ENCODE measurements at regions not wholly inside any gene's neighbourhood (a gene's known extent, or its start where the extent isn't known, plus 50 kb on each side); places are given as distances from the start of the nearest gene placed in this dataset.

DNA sequence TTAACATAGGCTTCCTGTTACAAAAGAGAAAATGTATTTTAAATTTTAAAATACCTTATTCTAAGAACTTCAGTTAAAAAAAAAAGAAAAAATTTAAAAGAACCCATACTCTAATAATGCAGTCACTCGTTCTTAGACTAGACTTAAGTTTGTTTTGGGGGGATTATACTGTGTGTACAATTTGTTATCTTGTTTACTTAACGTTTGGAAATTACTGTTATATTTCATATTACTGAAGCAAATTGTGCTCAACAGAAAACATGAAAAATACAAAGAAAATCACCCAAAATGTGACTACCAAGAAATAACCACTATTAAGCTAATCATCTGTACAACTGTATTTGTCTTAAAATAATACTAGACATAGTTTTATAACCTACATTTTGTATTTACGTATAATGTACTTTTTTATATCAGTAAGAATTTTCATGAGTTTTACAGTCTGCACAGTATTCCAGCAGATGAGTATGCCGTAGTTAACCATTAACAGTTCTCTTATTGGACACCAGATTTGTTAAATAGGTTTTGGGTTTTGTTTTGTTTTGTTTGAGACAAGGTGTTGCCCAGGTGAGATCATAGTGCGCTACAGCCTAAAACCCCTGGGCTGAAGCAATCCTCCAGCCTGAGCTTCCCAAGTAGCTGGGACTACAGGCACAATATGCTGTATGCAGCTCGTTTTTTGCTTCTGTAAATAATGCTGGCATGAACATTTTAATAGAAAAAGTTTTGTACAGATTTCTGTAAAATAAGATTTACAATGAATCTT lies 88.8 kb upstream of the CHD2 start:
- H3K4me1 ChIP-seq: peaks cover 3 to 22% of the 10 kb centered on the region in 2 donors
- H3K27me3 ChIP-seq: no peaks in the 10 kb centered on the region
- peak overlapping the region; percentile 91 to 98 for H3K27ac ChIP-seq
- DNase-seq (ENCODE audit: low spot score in 2 of 2): peak in 1 of 2 donors; percentile 28
- intact Hi-C loops (cut with DNase I): no loop called here
- H3K4me3 ChIP-seq: peak overlapping the region; percentile 15 to 72
- TF ChIP-seq, protein P1, sequence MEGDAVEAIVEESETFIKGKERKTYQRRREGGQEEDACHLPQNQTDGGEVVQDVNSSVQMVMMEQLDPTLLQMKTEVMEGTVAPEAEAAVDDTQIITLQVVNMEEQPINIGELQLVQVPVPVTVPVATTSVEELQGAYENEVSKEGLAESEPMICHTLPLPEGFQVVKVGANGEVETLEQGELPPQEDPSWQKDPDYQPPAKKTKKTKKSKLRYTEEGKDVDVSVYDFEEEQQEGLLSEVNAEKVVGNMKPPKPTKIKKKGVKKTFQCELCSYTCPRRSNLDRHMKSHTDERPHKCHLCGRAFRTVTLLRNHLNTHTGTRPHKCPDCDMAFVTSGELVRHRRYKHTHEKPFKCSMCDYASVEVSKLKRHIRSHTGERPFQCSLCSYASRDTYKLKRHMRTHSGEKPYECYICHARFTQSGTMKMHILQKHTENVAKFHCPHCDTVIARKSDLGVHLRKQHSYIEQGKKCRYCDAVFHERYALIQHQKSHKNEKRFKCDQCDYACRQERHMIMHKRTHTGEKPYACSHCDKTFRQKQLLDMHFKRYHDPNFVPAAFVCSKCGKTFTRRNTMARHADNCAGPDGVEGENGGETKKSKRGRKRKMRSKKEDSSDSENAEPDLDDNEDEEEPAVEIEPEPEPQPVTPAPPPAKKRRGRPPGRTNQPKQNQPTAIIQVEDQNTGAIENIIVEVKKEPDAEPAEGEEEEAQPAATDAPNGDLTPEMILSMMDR (IDR thresholded peaks at IDR 0.05): no peak
- H3K9me3 ChIP-seq: no peaks in the 10 kb centered on the region
- H3K36me3 ChIP-seq: no peaks in the 10 kb centered on the region

DNA sequence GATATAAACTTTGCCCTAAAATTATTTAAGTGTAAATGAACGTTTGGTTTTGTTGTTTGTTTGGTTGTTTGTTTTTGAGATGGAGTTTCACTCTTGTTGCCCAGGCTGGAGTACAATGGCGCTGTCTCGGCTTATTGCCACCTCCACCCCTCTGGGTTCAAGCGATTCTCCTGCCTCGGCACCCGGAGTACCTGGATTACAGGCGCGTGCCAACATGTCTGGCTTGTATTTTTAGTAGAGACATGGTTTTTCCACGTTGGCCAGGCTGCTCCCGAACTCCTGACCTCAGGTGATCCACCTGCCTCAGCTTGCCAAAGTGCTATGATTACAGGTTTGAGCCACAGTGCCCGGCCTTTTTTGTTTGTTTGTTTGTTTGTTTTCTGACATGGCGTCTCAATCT lies 87.9 kb upstream of the CHD2 start:
- peak overlapping the region; percentile 91 to 98 for H3K27ac ChIP-seq
- intact Hi-C loops (cut with DNase I): no loop called here
- no peak for DNase-seq (ENCODE audit: low spot score in 2 of 2)

DNA sequence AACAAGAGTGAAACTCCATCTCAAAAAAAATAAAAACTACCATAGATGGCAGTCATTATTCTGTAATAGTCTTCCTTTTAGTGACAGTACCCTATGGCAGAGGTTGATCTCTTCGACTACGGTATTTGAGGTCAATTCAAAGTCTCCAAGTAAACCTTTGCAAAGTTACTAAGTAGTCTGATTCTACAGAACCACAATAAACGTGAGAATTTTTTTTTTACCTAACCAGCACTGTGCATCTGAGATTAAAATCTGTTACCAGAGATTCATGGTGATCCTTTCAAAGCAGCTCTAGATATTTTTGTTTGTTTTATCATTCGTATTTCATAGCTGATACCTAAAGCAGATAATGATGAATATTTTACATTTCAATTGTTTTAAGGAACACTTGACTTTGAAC lies 86.6 kb upstream of the CHD2 start:
- Histone ChIP-seq H3K4me3 (no peak overlapping the region), H3K9me3 (no peaks in the 10 kb centered on the region), H3K4me1 (peaks cover under 1 to 17% of the 10 kb centered on the region in 2 donors), H3K27me3 (no peaks in the 10 kb centered on the region), H3K27ac (no peak overlapping the region), H3K36me3 (no peaks in the 10 kb centered on the region)
- intact Hi-C loops (cut with DNase I): no loop called here
- TF ChIP-seq, protein P1 (IDR thresholded peaks at IDR 0.05): no peak
- DNase-seq (ENCODE audit: low spot score in 2 of 2): no peak

More for the DNA sequence above, 87.9 kb upstream of the CHD2 start:
- Histone ChIP-seq H3K4me3 (peak overlapping the region in 1 of 2 donors; percentile 15), H3K9me3 (no peaks in the 10 kb centered on the region), H3K36me3 (no peaks in the 10 kb centered on the region), H3K4me1 (peaks cover 3 to 22% of the 10 kb centered on the region in 2 donors), H3K27me3 (no peaks in the 10 kb centered on the region)
- TF ChIP-seq, protein P1 (IDR thresholded peaks at IDR 0.05): no peak

DNA sequence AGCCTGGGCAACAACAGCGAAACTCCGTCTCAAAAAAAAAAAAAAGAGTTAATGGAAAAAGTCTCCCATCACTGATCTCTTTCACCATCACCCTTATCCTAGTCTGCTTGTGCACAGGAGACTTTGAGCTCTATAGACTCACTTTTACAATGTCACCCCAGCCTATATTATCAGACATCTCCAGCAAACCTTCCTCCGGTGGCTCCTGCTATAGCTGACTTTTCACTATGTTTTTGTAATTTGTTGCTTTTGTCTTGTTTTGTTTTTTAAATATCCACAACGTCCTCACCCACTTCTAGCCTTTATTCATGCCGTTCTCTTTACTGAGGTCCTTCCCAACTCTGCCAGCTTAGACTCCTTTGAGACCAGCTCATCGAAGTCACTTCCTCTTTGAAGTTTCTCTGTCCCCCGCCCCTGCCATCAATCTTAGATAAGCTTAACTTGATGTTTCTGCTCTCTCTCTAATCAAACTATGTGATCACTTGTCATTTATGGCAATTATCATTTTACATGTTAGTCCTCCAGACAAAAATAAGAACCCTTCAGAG lies 82.7 kb upstream of the CHD2 start:
- no peaks in the 10 kb centered on the region for H3K27me3 ChIP-seq
- H3K36me3 ChIP-seq: no peaks in the 10 kb centered on the region
- no peaks in the 10 kb centered on the region for H3K9me3 ChIP-seq
- H3K4me3 ChIP-seq: no peak overlapping the region
- TF ChIP-seq, protein P1 (IDR thresholded peaks at IDR 0.05): no peak
- DNase-seq (ENCODE audit: low spot score in 2 of 2): no peak
- no peak overlapping the region for H3K27ac ChIP-seq
- intact Hi-C loops (cut with DNase I): no loop called here
- peaks cover 0 to 8% of the 10 kb centered on the region in 2 donors for H3K4me1 ChIP-seq

DNA sequence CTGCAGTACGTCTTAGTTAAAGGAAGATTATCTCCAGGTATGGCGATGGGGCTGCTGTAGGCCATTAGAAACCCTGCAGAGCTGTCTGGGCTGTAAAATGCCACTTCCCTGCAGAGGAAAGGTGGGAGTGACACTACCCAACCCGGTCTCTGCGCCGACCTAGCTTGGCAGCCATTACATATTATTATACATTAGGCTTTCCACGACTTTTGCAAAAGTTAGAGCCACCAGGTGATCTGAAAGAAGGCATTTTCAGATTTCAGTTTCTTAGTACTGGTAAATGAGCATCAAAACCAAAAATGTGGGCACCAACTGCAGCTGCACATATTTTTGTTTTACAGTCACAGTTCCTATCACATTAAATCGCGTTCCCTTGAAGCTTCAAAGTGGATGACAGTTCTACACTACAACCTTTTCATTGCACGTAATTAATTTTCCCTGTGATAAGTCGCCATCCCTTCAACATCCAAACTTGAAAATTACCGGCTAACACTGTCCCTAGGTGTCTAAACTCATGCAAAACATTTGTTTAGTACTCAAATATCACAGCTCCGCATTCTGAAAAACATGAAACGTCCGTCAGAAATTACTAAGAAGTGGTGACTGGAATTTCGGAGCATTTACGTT lies 81.4 kb upstream of the CHD2 start:
- Histone ChIP-seq H3K4me1 (peaks cover 0 to 7% of the 10 kb centered on the region in 2 donors), H3K36me3 (no peaks in the 10 kb centered on the region), H3K4me3 (peak overlapping the region in 1 of 2 donors; percentile 54), H3K27me3 (no peaks in the 10 kb centered on the region), H3K27ac (peak overlapping the region in 1 of 2 donors; percentile 81), H3K9me3 (no peaks in the 10 kb centered on the region)
- TF ChIP-seq, protein P1 (IDR thresholded peaks at IDR 0.05): no peak
- DNase-seq (ENCODE audit: low spot score in 2 of 2): peak in 1 of 2 donors; percentile 39
- intact Hi-C loops (cut with DNase I): no loop called here

All from ascending aorta (tissue), 2 donors.